Tibial nerve (tissue), 4 donors: ENCODE measurements at regions not wholly inside any gene's neighbourhood (a gene's known extent, or its start where the extent isn't known, plus 50 kb on each side); places are given as distances from the start of the nearest gene placed in this dataset.

Source experiments
- DNase-seq, 2 donors: peaks; one replicate each; pipeline ENCODE4 v3.0.0-alpha.2; 2019; ENCODE audit warnings: low spot score in 2 of 2
- H3K27ac ChIP-seq, 4 donors: fragments of 200-600 bp; sonication (generic) in 3 of 4; one replicate each; pipeline ENCODE4 v1.5.1; 2017 to 2019; ENCODE audit warnings: mild to moderate bottlenecking in 1 of 4
- H3K27me3 ChIP-seq, 2 donors: fragments of 200-600 bp; sonication (generic) in 1 of 2; one replicate each; pipeline versions ENCODE4 v1.5.1 to v1.6.0; 2017 to 2019
- H3K36me3 ChIP-seq, 3 donors: fragments of 200-600 bp; sonication (generic); one replicate each; pipeline ENCODE4 v1.5.1; 2018 to 2019
- H3K4me1 ChIP-seq, 4 donors: fragments of 200-600 bp; sonication (generic) in 3 of 4; one replicate each; pipeline ENCODE4 v1.5.1; 2017 to 2019
- H3K4me3 ChIP-seq, 4 donors: fragments of 200-600 bp; sonication (generic) in 3 of 4; one replicate each; pipeline ENCODE4 v1.5.1; 2017 to 2019; ENCODE audit warnings: mild to moderate bottlenecking in 1 of 4, moderate library complexity in 1 of 4
- H3K9me3 ChIP-seq, 4 donors: fragments of 200-600 bp; sonication (generic) in 3 of 4; one replicate each; pipeline ENCODE4 v1.5.1; 2017 to 2019
- CTCF ChIP-seq, 5 experiments: fragments of 200-600 bp in 3 of 5; fragments of 450-650 bp in 2 of 5; sonication (generic) in 3 of 5; IDR thresholded peaks; one replicate each; pipeline ENCODE4 v1.5.1; 2016 to 2019; ENCODE audit warnings: antibody characterized with exemption in 5 of 5, mild to moderate bottlenecking in 3 of 5, moderate library complexity in 2 of 5
- EP300 ChIP-seq, 2 donors: sonication (generic); formaldehyde crosslinking; IDR thresholded peaks; one replicate each; pipeline ENCODE4 v1.6.1; 2017; ENCODE audit warnings: antibody characterized with exemption in 2 of 2, mild to moderate bottlenecking in 1 of 2
- POLR2A ChIP-seq, 2 donors: fragments of 450-650 bp; IDR thresholded peaks; one replicate each; pipeline ENCODE4 v1.6.1; 2017; ENCODE audit warnings: antibody characterized with exemption in 2 of 2, mild to moderate bottlenecking in 2 of 2, moderate library complexity in 2 of 2
- WGBS, 2 donors: methylation state at CpG; one replicate each; pipeline ENCODE4 v1.1.5; 2018; 5-methylcytosine and 5-hydroxymethylcytosine counted together

DNA sequence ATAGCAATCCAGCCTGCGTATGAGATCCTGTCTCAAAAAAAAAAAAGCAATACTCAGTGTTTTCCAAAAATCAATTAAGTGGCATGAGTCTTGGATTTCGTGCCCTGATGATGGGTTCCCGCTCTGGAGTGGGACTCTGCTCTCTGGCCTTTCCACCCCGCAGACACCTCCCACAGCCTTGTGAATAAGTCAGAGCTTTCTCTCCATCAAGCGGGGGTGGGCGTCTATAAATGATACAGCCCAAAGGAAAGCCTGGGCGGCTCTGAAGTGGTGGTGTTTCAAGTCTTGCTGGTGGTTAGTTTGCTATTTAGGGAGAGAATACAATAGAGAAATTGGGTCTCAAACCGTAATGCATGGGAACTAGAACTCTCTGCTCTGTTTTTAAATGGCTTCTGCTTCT, 52.5 kb upstream of the TAGAP start:
- Histone ChIP-seq H3K4me3 (no peak overlapping the region), H3K27ac (no peak overlapping the region), H3K27me3 (no peaks in the 10 kb centered on the region), H3K36me3 (no peaks in the 10 kb centered on the region), H3K9me3 (no peaks in the 10 kb centered on the region), H3K4me1 (peaks cover 0 to 13% (median 0%) of the 10 kb centered on the region in 4 donors)
- 74 to 78% methylated on average over 8 of the region's 8 CpGs for WGBS, 2 donors
- TF ChIP-seq CTCF (IDR thresholded peaks at IDR 0.05) (no peak), EP300 (IDR thresholded peaks at IDR 0.05) (no peak), POLR2A (IDR thresholded peaks at IDR 0.05) (no peak)
- DNase-seq, result no peak

- TF ChIP-seq EP300 (IDR thresholded peaks at IDR 0.05) (no peak), CTCF (IDR thresholded peaks at IDR 0.05) (no peak), POLR2A (IDR thresholded peaks at IDR 0.05) (no peak)
- no peak for DNase-seq
- Histone ChIP-seq H3K4me1 (peaks cover 0 to 13% (median 0%) of the 10 kb centered on the region in 4 donors), H3K4me3 (no peak overlapping the region), H3K36me3 (no peaks in the 10 kb centered on the region), H3K27me3 (no peaks in the 10 kb centered on the region), H3K27ac (no peak overlapping the region), H3K9me3 (no peaks in the 10 kb centered on the region)
- 65 to 76% methylated on average over 6 of the region's 6 CpGs for WGBS, 2 donors
These were observed 50.8 kb upstream of the TAGAP start for GRCh38 chr6:159095616-159096015.

GRCh38 chr6:159094444-159095252, 49.9 kb upstream of the TAGAP start:
- Histone ChIP-seq H3K27ac (peak overlapping the region in 1 of 4 donors; percentile 5), H3K27me3 (no peaks in the 10 kb centered on the region), H3K4me3 (no peak overlapping the region), H3K4me1 (peaks cover 0 to 13% (median 0%) of the 10 kb centered on the region in 4 donors), H3K36me3 (no peaks in the 10 kb centered on the region), H3K9me3 (no peaks in the 10 kb centered on the region)
- 61 to 63% methylated on average over 15 to 18 of the region's 18 CpGs for WGBS, 2 donors
- DNase-seq, result no peak
- TF ChIP-seq EP300 (IDR thresholded peaks at IDR 0.05), result no peak
- TF ChIP-seq CTCF (IDR thresholded peaks at IDR 0.05), result no peak
- no peak for TF ChIP-seq POLR2A (IDR thresholded peaks at IDR 0.05)
